Lower lobe of right lung (tissue), 2 donors: ENCODE measurements at regions not wholly inside any gene's neighbourhood (a gene's known extent, or its start where the extent isn't known, plus 50 kb on each side); places are given as distances from the start of the nearest gene placed in this dataset.

Experiments
- ATAC-seq, 2 donors: fragments of 200-7000 bp; cut with Tn5 transposase; one replicate each; pipeline ENCODE4 v1.9.1; 2020 to 2022; ENCODE audit warnings: mild to moderate bottlenecking in 2 of 2, moderate library complexity in 2 of 2
- DNase-seq: peaks from one replicate; pipeline ENCODE4 v3.0.0-alpha.2; 2020
- H3K27ac ChIP-seq: fragments of 200-600 bp; one replicate; pipeline ENCODE4 v1.8.0; 2022
- H3K27me3 ChIP-seq: fragments of 200-600 bp; one replicate; pipeline ENCODE4 v1.8.0; 2022; ENCODE audit warnings: low read depth
- H3K36me3 ChIP-seq: fragments of 200-600 bp; one replicate; pipeline ENCODE4 v1.8.0; 2022; ENCODE audit warnings: mild to moderate bottlenecking
- H3K4me1 ChIP-seq: fragments of 200-600 bp; one replicate; pipeline ENCODE4 v1.8.0; 2022
- H3K4me3 ChIP-seq: fragments of 200-600 bp; one replicate; pipeline ENCODE4 v1.8.0; 2022; ENCODE audit warnings: mild to moderate bottlenecking
- H3K9me3 ChIP-seq: fragments of 200-600 bp; one replicate; pipeline ENCODE4 v1.8.0; 2022
- intact Hi-C: fragments of 100-400 bp; cut with DNase I; formaldehyde crosslinking; loops from one replicate; pipeline ENCODE4 v1.11.0; 2022
- TF ChIP-seq, protein P1 (sequence below): fragments of 200-600 bp; IDR thresholded peaks from one replicate; pipeline ENCODE4 v1.8.0; 2022; ENCODE audit warnings: antibody characterized with exemption, mild to moderate bottlenecking
- donor health status: DM: no; HTN: yes; CAD: no; lungs with severe emphysema.

DNA sequence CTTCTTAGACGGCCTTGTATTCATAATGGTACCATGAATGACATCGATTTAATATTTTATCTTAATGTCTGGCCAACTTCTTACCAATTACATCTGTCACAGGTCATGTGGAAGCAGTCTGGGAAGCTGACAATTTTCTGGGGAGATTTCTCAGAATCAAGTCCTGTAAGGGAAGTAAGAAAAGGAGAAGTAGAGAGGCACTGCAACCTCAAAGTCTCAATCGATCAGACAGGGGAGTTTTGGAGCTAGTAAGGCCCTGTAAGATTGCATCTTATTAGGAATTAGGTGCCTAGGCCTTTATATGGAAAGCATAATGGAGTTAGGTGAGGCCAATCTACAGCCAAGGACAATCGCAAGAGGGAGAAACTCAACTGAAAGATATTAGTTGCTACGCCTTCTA lies 694.6 kb upstream of the SORCS1 start:
- H3K27ac ChIP-seq = no peak overlapping the region
- TF ChIP-seq, protein P1, sequence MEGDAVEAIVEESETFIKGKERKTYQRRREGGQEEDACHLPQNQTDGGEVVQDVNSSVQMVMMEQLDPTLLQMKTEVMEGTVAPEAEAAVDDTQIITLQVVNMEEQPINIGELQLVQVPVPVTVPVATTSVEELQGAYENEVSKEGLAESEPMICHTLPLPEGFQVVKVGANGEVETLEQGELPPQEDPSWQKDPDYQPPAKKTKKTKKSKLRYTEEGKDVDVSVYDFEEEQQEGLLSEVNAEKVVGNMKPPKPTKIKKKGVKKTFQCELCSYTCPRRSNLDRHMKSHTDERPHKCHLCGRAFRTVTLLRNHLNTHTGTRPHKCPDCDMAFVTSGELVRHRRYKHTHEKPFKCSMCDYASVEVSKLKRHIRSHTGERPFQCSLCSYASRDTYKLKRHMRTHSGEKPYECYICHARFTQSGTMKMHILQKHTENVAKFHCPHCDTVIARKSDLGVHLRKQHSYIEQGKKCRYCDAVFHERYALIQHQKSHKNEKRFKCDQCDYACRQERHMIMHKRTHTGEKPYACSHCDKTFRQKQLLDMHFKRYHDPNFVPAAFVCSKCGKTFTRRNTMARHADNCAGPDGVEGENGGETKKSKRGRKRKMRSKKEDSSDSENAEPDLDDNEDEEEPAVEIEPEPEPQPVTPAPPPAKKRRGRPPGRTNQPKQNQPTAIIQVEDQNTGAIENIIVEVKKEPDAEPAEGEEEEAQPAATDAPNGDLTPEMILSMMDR = no peak
- no peaks in the 10 kb centered on the region for H3K27me3 ChIP-seq
- intact Hi-C loops = no loop called here
- no peak overlapping the region for H3K4me3 ChIP-seq
- no peaks in the 10 kb centered on the region for H3K9me3 ChIP-seq
- no peaks in the 10 kb centered on the region for H3K36me3 ChIP-seq
- H3K4me1 ChIP-seq = no peaks in the 10 kb centered on the region
- DNase-seq (no peak), ATAC-seq (no peak)

DNA sequence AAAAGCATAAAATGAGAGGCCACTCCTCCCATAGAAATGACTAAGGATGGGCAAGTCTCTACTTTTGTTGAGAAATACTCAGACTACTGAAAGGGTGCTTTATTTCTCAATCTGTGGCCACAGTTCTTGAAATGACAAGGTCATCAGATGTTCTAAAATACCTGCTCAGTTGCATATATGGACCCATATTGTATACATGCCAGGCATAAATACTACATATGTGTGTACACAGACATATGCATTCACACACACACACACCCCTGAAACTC lies 691.5 kb upstream of the SORCS1 start:
- H3K4me3 ChIP-seq = no peak overlapping the region
- H3K4me1 ChIP-seq = no peaks in the 10 kb centered on the region
- ATAC-seq (no peak), DNase-seq (no peak)
- TF ChIP-seq, protein P1 = no peak
- intact Hi-C loops = no loop called here
- no peaks in the 10 kb centered on the region for H3K9me3 ChIP-seq
- no peak overlapping the region for H3K27ac ChIP-seq
- no peaks in the 10 kb centered on the region for H3K36me3 ChIP-seq
- no peaks in the 10 kb centered on the region for H3K27me3 ChIP-seq

DNA sequence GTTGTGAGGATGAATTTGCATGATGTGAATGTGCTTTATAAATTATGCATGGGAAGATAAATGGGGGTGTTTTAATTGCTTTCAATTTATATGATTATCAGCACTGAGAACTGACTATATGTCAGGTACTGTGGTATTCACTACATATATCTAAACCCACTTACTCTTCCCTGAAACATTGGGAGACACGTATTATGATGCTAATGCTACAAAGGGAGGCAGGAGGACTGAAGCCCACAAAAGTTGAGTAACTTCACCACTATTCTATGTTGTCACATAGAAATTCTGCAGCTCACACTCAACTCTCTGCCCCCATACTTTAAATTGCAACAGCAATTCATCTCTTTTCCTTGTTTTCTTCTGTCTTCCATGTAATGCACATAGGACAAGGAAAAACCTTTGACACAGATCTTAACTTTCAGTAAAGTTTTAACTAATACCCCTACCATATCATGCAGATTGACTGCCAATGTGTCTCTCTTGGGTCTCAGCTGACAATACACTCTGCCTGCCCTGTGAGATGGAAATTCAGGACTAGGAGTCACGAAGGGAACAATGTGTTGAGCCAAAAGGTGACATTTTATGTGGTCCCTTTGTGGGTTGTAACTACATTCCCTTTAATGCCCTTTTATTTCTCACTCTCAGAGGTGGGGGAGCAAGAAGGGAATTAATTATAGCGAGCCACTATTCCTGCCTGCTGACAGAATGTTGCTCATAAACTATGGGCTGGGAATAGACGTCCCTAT lies 691.0 kb upstream of the SORCS1 start:
- H3K4me1 ChIP-seq = no peaks in the 10 kb centered on the region
- DNase-seq = no peak
- H3K27me3 ChIP-seq = no peaks in the 10 kb centered on the region
- ATAC-seq = no peak
- TF ChIP-seq, protein P1 = no peak
- H3K4me3 ChIP-seq = no peak overlapping the region
- H3K9me3 ChIP-seq = no peaks in the 10 kb centered on the region
- intact Hi-C loops = no loop called here
- H3K36me3 ChIP-seq = no peaks in the 10 kb centered on the region
- H3K27ac ChIP-seq = no peak overlapping the region

DNA sequence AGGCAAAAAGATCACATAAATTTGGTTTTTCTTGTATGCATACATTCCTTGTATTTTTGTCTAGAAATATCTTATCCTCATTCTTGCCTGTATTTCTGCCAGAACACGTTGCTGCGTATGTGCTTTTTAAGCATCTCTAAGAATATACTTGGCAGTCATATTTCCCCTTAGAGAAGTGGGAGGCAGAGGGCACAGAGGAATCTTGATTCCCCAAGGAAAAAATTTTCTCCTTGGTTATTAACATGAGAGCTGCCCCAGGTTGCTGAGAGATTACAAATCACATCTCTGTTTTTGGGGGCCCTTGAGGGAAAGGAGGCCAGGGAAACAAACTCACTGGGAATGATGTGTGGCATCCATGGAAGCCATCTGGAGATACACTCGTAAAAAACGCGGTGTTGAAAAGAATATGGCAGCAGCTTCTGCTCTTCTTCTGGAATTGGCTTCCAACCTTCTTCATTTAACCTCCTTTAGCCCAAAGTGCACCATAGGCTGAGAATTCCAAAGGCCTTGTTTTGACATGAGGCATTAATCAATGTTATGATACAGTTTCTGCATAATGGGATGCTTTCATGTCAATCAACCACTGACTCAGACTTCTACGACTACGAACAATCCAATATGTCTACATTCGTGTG lies 684.3 kb upstream of the SORCS1 start:
- DNase-seq (no peak), ATAC-seq (no peak)
- TF ChIP-seq, protein P1 = no peak
- intact Hi-C loops = no loop called here
- no peaks in the 10 kb centered on the region for H3K9me3 ChIP-seq
- H3K27me3 ChIP-seq = no peaks in the 10 kb centered on the region
- no peaks in the 10 kb centered on the region for H3K4me1 ChIP-seq
- no peaks in the 10 kb centered on the region for H3K36me3 ChIP-seq
- no peak overlapping the region for H3K27ac ChIP-seq
- no peak overlapping the region for H3K4me3 ChIP-seq

DNA sequence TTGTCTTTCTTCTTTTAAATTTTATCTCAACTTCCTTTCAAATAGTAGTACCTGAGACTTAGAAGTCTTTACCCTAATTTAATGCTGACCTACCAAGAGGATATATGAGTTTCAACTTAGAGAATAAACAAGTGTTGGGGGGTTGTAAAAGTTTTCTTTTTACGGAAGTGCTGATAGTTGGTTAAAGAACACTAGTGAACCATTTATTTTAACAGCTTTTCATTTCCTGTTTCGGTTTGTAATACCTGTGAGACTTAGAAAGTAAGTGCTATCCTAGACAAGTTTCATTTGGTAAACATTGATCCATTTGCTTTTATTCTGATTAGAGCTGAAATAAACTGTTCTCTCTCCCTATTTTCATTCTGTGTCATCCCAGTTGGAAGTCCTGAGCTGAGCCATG lies 683.1 kb upstream of the SORCS1 start:
- TF ChIP-seq, protein P1 = no peak
- Histone ChIP-seq H3K36me3 (no peaks in the 10 kb centered on the region), H3K27me3 (no peaks in the 10 kb centered on the region), H3K9me3 (no peaks in the 10 kb centered on the region), H3K27ac (no peak overlapping the region), H3K4me1 (no peaks in the 10 kb centered on the region), H3K4me3 (no peak overlapping the region)
- intact Hi-C loops = no loop called here
- ATAC-seq (no peak), DNase-seq (no peak)
